ENCODE measurements at regions not wholly inside any gene's neighbourhood (a gene's known extent, or its start where the extent isn't known, plus 50 kb on each side); places are given as distances from the start of the nearest gene placed in this dataset.

- Mint-ChIP-seq H3K27me3 (peaks cover 0 to 14% (median 4%) of the 10 kb centered on the region in 5 donors), H3K9me3 (peaks cover 3 to 44% (median 13%) of the 10 kb centered on the region in 11 donors), H3K4me3 (no peak overlapping the region), H3K36me3 (peaks cover 0 to 5% (median 0%) of the 10 kb centered on the region in 5 donors), H3K27ac (no peak overlapping the region), H3K4me1 (no peaks in the 10 kb centered on the region)
- Histone ChIP-seq H3K36me3 (ENCODE audit: control insufficient read depth in 2 of 3, insufficient read depth in 3 of 3, low read length in 3 of 3) (no peaks in the 10 kb centered on the region), H3K9me3 (ENCODE audit: control insufficient read depth in 2 of 3, low read length in 3 of 3) (peaks cover 0 to 10% (median 0%) of the 10 kb centered on the region in 3 experiments), H3K27me3 (ENCODE audit: control insufficient read depth in 2 of 2, insufficient read depth in 2 of 2, low read length in 2 of 2) (no peaks in the 10 kb centered on the region), H3K4me3 (ENCODE audit: low read length) (no peak overlapping the region), H3K4me1 (ENCODE audit: control insufficient read depth in 2 of 2, insufficient read depth in 2 of 2, low read length in 2 of 2) (no peaks in the 10 kb centered on the region), H3K27ac (ENCODE audit: low read depth, low read length) (no peak overlapping the region)
- DNase-seq (no peak), ATAC-seq (no peak)
- CTCF ChIA-PET = no interaction called here
- POLR2A ChIA-PET = no interaction called here
- intact Hi-C loops (cut with micrococcal nuclease) = no loop called here
Observed at GRCh38 chr12:105538880-105539279, 208.4 kb downstream of the C12orf75 start.

GRCh38 chr12:105539735-105540134 is 209.2 kb downstream of the C12orf75 start:
- Mint-ChIP-seq H3K4me1 (no peaks in the 10 kb centered on the region), H3K4me3 (no peak overlapping the region), H3K27ac (no peak overlapping the region), H3K36me3 (peaks cover 0 to 5% (median 0%) of the 10 kb centered on the region in 5 donors), H3K27me3 (peaks cover 0 to 7% (median 4%) of the 10 kb centered on the region in 5 donors), H3K9me3 (peaks cover 0 to 35% (median 12%) of the 10 kb centered on the region in 11 donors)
- Histone ChIP-seq H3K27ac (ENCODE audit: low read depth, low read length) (no peak overlapping the region), H3K4me1 (ENCODE audit: control insufficient read depth in 2 of 2, insufficient read depth in 2 of 2, low read length in 2 of 2) (no peaks in the 10 kb centered on the region), H3K36me3 (ENCODE audit: control insufficient read depth in 2 of 3, insufficient read depth in 3 of 3, low read length in 3 of 3) (no peaks in the 10 kb centered on the region), H3K9me3 (ENCODE audit: control insufficient read depth in 2 of 3, low read length in 3 of 3) (peaks cover 0 to 4% (median 0%) of the 10 kb centered on the region in 3 experiments), H3K27me3 (ENCODE audit: control insufficient read depth in 2 of 2, insufficient read depth in 2 of 2, low read length in 2 of 2) (no peaks in the 10 kb centered on the region), H3K4me3 (ENCODE audit: low read length) (no peak overlapping the region)
- DNase-seq (no peak), ATAC-seq (no peak)
- intact Hi-C loops (cut with micrococcal nuclease) = no loop called here
- POLR2A ChIA-PET = no interaction called here
- CTCF ChIA-PET = no interaction called here

- H3K27ac ChIP-seq (ENCODE audit: low read depth, low read length) = no peak overlapping the region
- no peak overlapping the region for H3K4me3 ChIP-seq (ENCODE audit: low read length)
- H3K27me3 ChIP-seq (ENCODE audit: control insufficient read depth in 2 of 2, insufficient read depth in 2 of 2, low read length in 2 of 2) = no peaks in the 10 kb centered on the region
- no peaks in the 10 kb centered on the region for H3K36me3 Mint-ChIP-seq
- POLR2A ChIA-PET = no interaction called here
- H3K27me3 Mint-ChIP-seq = peaks cover 0 to 11% (median 9%) of the 10 kb centered on the region in 5 donors
- intact Hi-C loops (cut with micrococcal nuclease) = no loop called here
- DNase-seq (no peak), ATAC-seq (no peak)
- no peaks in the 10 kb centered on the region for H3K9me3 ChIP-seq (ENCODE audit: control insufficient read depth in 2 of 3, low read length in 3 of 3)
- H3K27ac Mint-ChIP-seq = no peak overlapping the region
- H3K9me3 Mint-ChIP-seq = peaks cover 0 to 8% (median 2%) of the 10 kb centered on the region in 11 donors
- H3K4me1 Mint-ChIP-seq = no peaks in the 10 kb centered on the region
- H3K4me1 ChIP-seq (ENCODE audit: control insufficient read depth in 2 of 2, insufficient read depth in 2 of 2, low read length in 2 of 2) = no peaks in the 10 kb centered on the region
- CTCF ChIA-PET = no interaction called here
- H3K4me3 Mint-ChIP-seq = no peak overlapping the region
- no peaks in the 10 kb centered on the region for H3K36me3 ChIP-seq (ENCODE audit: control insufficient read depth in 2 of 3, insufficient read depth in 3 of 3, low read length in 3 of 3)
Observed at GRCh38 chr12:105547786-105548185, 217.3 kb downstream of the C12orf75 start.

GRCh38 chr12:105548626-105549025 is 218.1 kb downstream of the C12orf75 start:
- DNase-seq (no peak), ATAC-seq (no peak)
- intact Hi-C loops (cut with micrococcal nuclease) = no loop called here

GRCh38 chr12:105552056-105552455 is 221.6 kb downstream of the C12orf75 start:
- DNase-seq (no peak), ATAC-seq (no peak)
- Mint-ChIP-seq H3K4me3 (no peak overlapping the region), H3K27ac (no peak overlapping the region), H3K4me1 (no peaks in the 10 kb centered on the region), H3K9me3 (peaks cover 0 to 8% (median 0%) of the 10 kb centered on the region in 11 donors), H3K36me3 (no peaks in the 10 kb centered on the region), H3K27me3 (peaks cover 0 to 14% (median 7%) of the 10 kb centered on the region in 5 donors)
- Histone ChIP-seq H3K4me1 (ENCODE audit: control insufficient read depth in 2 of 2, insufficient read depth in 2 of 2, low read length in 2 of 2) (no peaks in the 10 kb centered on the region), H3K27me3 (ENCODE audit: control insufficient read depth in 2 of 2, insufficient read depth in 2 of 2, low read length in 2 of 2) (no peaks in the 10 kb centered on the region), H3K9me3 (ENCODE audit: control insufficient read depth in 2 of 3, low read length in 3 of 3) (no peaks in the 10 kb centered on the region), H3K4me3 (ENCODE audit: low read length) (no peak overlapping the region), H3K27ac (ENCODE audit: low read depth, low read length) (no peak overlapping the region), H3K36me3 (ENCODE audit: control insufficient read depth in 2 of 3, insufficient read depth in 3 of 3, low read length in 3 of 3) (no peaks in the 10 kb centered on the region)
- CTCF ChIA-PET = no interaction called here
- intact Hi-C loops (cut with micrococcal nuclease) = no loop called here
- POLR2A ChIA-PET = no interaction called here

More at GRCh38 chr12:105548626-105549025, 218.1 kb downstream of the C12orf75 start:
- POLR2A ChIA-PET = no interaction called here
- Mint-ChIP-seq H3K4me3 (no peak overlapping the region), H3K36me3 (no peaks in the 10 kb centered on the region), H3K4me1 (no peaks in the 10 kb centered on the region), H3K27ac (no peak overlapping the region), H3K27me3 (peaks cover 0 to 11% (median 8%) of the 10 kb centered on the region in 5 donors), H3K9me3 (peaks cover 0 to 8% (median 2%) of the 10 kb centered on the region in 11 donors)
- no peak overlapping the region for H3K27ac ChIP-seq (ENCODE audit: low read depth, low read length)
- H3K4me1 ChIP-seq (ENCODE audit: control insufficient read depth in 2 of 2, insufficient read depth in 2 of 2, low read length in 2 of 2) = no peaks in the 10 kb centered on the region
- no peak overlapping the region for H3K4me3 ChIP-seq (ENCODE audit: low read length)
- no peaks in the 10 kb centered on the region for H3K27me3 ChIP-seq (ENCODE audit: control insufficient read depth in 2 of 2, insufficient read depth in 2 of 2, low read length in 2 of 2)
- H3K9me3 ChIP-seq (ENCODE audit: control insufficient read depth in 2 of 3, low read length in 3 of 3) = no peaks in the 10 kb centered on the region
- no peaks in the 10 kb centered on the region for H3K36me3 ChIP-seq (ENCODE audit: control insufficient read depth in 2 of 3, insufficient read depth in 3 of 3, low read length in 3 of 3)
- CTCF ChIA-PET = no interaction called here

- no peaks in the 10 kb centered on the region for H3K36me3 Mint-ChIP-seq
- H3K27ac Mint-ChIP-seq = no peak overlapping the region
- no peaks in the 10 kb centered on the region for H3K4me1 ChIP-seq (ENCODE audit: control insufficient read depth in 2 of 2, insufficient read depth in 2 of 2, low read length in 2 of 2)
- no peaks in the 10 kb centered on the region for H3K9me3 ChIP-seq (ENCODE audit: control insufficient read depth in 2 of 3, low read length in 3 of 3)
- H3K27me3 ChIP-seq (ENCODE audit: control insufficient read depth in 2 of 2, insufficient read depth in 2 of 2, low read length in 2 of 2) = no peaks in the 10 kb centered on the region
- no peak for DNase-seq
- H3K9me3 Mint-ChIP-seq = peaks cover 0 to 5% (median 0%) of the 10 kb centered on the region in 11 donors
- H3K27ac ChIP-seq (ENCODE audit: low read depth, low read length) = no peak overlapping the region
- intact Hi-C loops (cut with micrococcal nuclease) = no loop called here
- H3K36me3 ChIP-seq (ENCODE audit: control insufficient read depth in 2 of 3, insufficient read depth in 3 of 3, low read length in 3 of 3) = no peaks in the 10 kb centered on the region
- H3K27me3 Mint-ChIP-seq = peaks cover 0 to 9% (median 0%) of the 10 kb centered on the region in 5 donors
- no peak overlapping the region for H3K4me3 Mint-ChIP-seq
- no peak overlapping the region for H3K4me3 ChIP-seq (ENCODE audit: low read length)
- ATAC-seq = no peak
- CTCF ChIA-PET = no interaction called here
- no peaks in the 10 kb centered on the region for H3K4me1 Mint-ChIP-seq
- POLR2A ChIA-PET = no interaction called here
Observed at GRCh38 chr12:105554223-105554678, 223.8 kb downstream of the C12orf75 start.

- Mint-ChIP-seq H3K27me3 (peaks cover 0 to 5% (median 0%) of the 10 kb centered on the region in 5 donors), H3K4me3 (no peak overlapping the region), H3K36me3 (no peaks in the 10 kb centered on the region), H3K9me3 (peaks cover 0 to 5% (median 0%) of the 10 kb centered on the region in 11 donors), H3K27ac (no peak overlapping the region), H3K4me1 (no peaks in the 10 kb centered on the region)
- Histone ChIP-seq H3K27me3 (ENCODE audit: control insufficient read depth in 2 of 2, insufficient read depth in 2 of 2, low read length in 2 of 2) (no peaks in the 10 kb centered on the region), H3K4me3 (ENCODE audit: low read length) (no peak overlapping the region), H3K36me3 (ENCODE audit: control insufficient read depth in 2 of 3, insufficient read depth in 3 of 3, low read length in 3 of 3) (no peaks in the 10 kb centered on the region), H3K27ac (ENCODE audit: low read depth, low read length) (no peak overlapping the region), H3K4me1 (ENCODE audit: control insufficient read depth in 2 of 2, insufficient read depth in 2 of 2, low read length in 2 of 2) (no peaks in the 10 kb centered on the region), H3K9me3 (ENCODE audit: control insufficient read depth in 2 of 3, low read length in 3 of 3) (no peaks in the 10 kb centered on the region)
- DNase-seq (no peak), ATAC-seq (no peak)
- ChIA-PET CTCF (no interaction called here), POLR2A (no interaction called here)
- intact Hi-C loops (cut with micrococcal nuclease) = no loop called here
Observed at GRCh38 chr12:105554856-105555255, 224.4 kb downstream of the C12orf75 start.

All from naive thymus-derived CD4-positive, alpha-beta T cell (primary cell).